GM21737 (cell line): ENCODE measurements at regions not wholly inside any gene's neighbourhood (a gene's known extent, or its start where the extent isn't known, plus 50 kb on each side); places are given as distances from the start of the nearest gene placed in this dataset.

Experiments used
- ATAC-seq: cut with Tn5 transposase; IDR thresholded peaks from one replicate; pipeline ENCODE4 v1.9.1; 2021; ENCODE audit warnings: mild to moderate bottlenecking, moderate library complexity; ENCODE audit not compliant: unreplicated experiment

GRCh38 chr4:100811046-100811445 is 293.2 kb upstream of the EMCN start:
- no peak for ATAC-seq

GRCh38 chr4:100809506-100809905 is 291.7 kb upstream of the EMCN start:
- ATAC-seq: no peak

- ATAC-seq: no peak
Observed at GRCh38 chr4:100806988-100807387, 289.2 kb upstream of the EMCN start.

GRCh38 chr4:100805538-100805937 is 287.7 kb upstream of the EMCN start:
- ATAC-seq: no peak

- no peak for ATAC-seq
Observed at GRCh38 chr4:100804576-100805360, 286.9 kb upstream of the EMCN start.

GRCh38 chr4:100803751-100804150 is 285.9 kb upstream of the EMCN start:
- no peak for ATAC-seq

GRCh38 chr4:100799761-100800539 is 282.1 kb upstream of the EMCN start:
- ATAC-seq: no peak

- ATAC-seq: no peak
Observed at GRCh38 chr4:100797791-100798190, 280.0 kb upstream of the EMCN start.

- no peak for ATAC-seq
Observed at GRCh38 chr4:100797356-100797755, 279.5 kb upstream of the EMCN start.

GRCh38 chr4:100796332-100796731 is 278.5 kb upstream of the EMCN start:
- no peak for ATAC-seq

GRCh38 chr4:100795581-100795980 is 277.8 kb upstream of the EMCN start:
- ATAC-seq: no peak

GRCh38 chr4:100790836-100791615 is 273.2 kb upstream of the EMCN start:
- ATAC-seq: no peak

GRCh38 chr4:100789991-100790390 is 272.2 kb upstream of the EMCN start:
- ATAC-seq: no peak

- no peak for ATAC-seq
Observed at GRCh38 chr4:100786481-100786880, 268.7 kb upstream of the EMCN start.

- no peak for ATAC-seq
Observed at GRCh38 chr4:100782356-100782755, 264.5 kb upstream of the EMCN start.

- ATAC-seq: no peak
Observed at GRCh38 chr4:100781435-100781834, 263.6 kb upstream of the EMCN start.

- no peak for ATAC-seq
Observed at GRCh38 chr4:100780126-100780525, 262.3 kb upstream of the EMCN start.

GRCh38 chr4:100778431-100778830 is 260.6 kb upstream of the EMCN start:
- no peak for ATAC-seq

- ATAC-seq: no peak
Observed at GRCh38 chr4:100762738-100763137, 244.9 kb upstream of the EMCN start.

GRCh38 chr4:100754751-100755150 is 236.9 kb upstream of the EMCN start:
- no peak for ATAC-seq

GRCh38 chr4:100746141-100746739 is 228.4 kb upstream of the EMCN start:
- ATAC-seq: no peak
